Body of pancreas (tissue), 4 donors: ENCODE measurements at regions not wholly inside any gene's neighbourhood (a gene's known extent, or its start where the extent isn't known, plus 50 kb on each side); places are given as distances from the start of the nearest gene placed in this dataset.

ENCODE experiments used
- CTCF ChIP-seq, 7 experiments: fragments of 450-650 bp in 4 of 7; fragments of 200-600 bp in 3 of 7; sonication (generic) in 3 of 7; IDR thresholded peaks; one replicate each; pipeline ENCODE4 v1.5.1; 2016 to 2019; ENCODE audit warnings: antibody characterized with exemption in 7 of 7
- POLR2A ChIP-seq, 3 donors: fragments of 450-650 bp; IDR thresholded peaks; one replicate each; pipeline ENCODE4 v1.6.1; 2016; ENCODE audit warnings: antibody characterized with exemption in 3 of 3, mild to moderate bottlenecking in 2 of 3

GRCh38 chr2:19474128-19474527 is 115.7 kb upstream of the OSR1 start:
- no peak for TF ChIP-seq POLR2A (IDR thresholded peaks at IDR 0.05)
- no peak for TF ChIP-seq CTCF (IDR thresholded peaks at IDR 0.05)
